Smooth muscle cell (in vitro differentiated cells): ENCODE measurements at regions not wholly inside any gene's neighbourhood (a gene's known extent, or its start where the extent isn't known, plus 50 kb on each side); places are given as distances from the start of the nearest gene placed in this dataset.

Experiments
- DNase-seq: peaks from one replicate; lab custom pipeline; 2025; ENCODE audit not compliant: unreplicated experiment; lab: John Stamatoyannopoulos, UW
- H2AFZ ChIP-seq: fragments of 200-600 bp; sonication (generic); 2 replicates; pipeline ENCODE4 v1.6.0; 2016; ENCODE audit warnings: antibody characterized with exemption, low read depth, mild to moderate bottlenecking
- H3F3A ChIP-seq: fragments of 200-600 bp; sonication (generic); 2 replicates; pipeline ENCODE4 v1.6.0; 2017; ENCODE audit warnings: antibody characterized with exemption, low read depth
- H3K27ac ChIP-seq: fragments of 200-600 bp; sonication (generic); 2 replicates; pipeline ENCODE4 v1.5.1; 2016; ENCODE audit warnings: low read depth, mild to moderate bottlenecking
- H3K27me3 ChIP-seq: fragments of 200-600 bp; sonication (generic); 2 replicates; pipeline ENCODE4 v1.6.1; 2016; ENCODE audit warnings: low read depth, mild to moderate bottlenecking
- H3K36me3 ChIP-seq: fragments of 200-600 bp; sonication (generic); 2 replicates; pipeline ENCODE4 v1.5.1; 2016; ENCODE audit warnings: low read depth
- H3K4me1 ChIP-seq: fragments of 200-600 bp; sonication (generic); 2 replicates; pipeline ENCODE4 v1.5.1; 2016; ENCODE audit warnings: low read depth
- H3K4me2 ChIP-seq: fragments of 200-600 bp; sonication (generic); 2 replicates; pipeline ENCODE4 v1.6.0; 2016; ENCODE audit warnings: mild to moderate bottlenecking
- H3K4me3 ChIP-seq: fragments of 200-600 bp; sonication (generic); 2 replicates; pipeline ENCODE4 v1.5.1; 2016; ENCODE audit warnings: mild to moderate bottlenecking
- H3K79me2 ChIP-seq: fragments of 200-600 bp; sonication (generic); 2 replicates; pipeline ENCODE4 v1.6.0; 2016; ENCODE audit warnings: low read depth, mild to moderate bottlenecking
- H3K9ac ChIP-seq: fragments of 200-600 bp; sonication (generic); 2 replicates; pipeline ENCODE4 v1.6.0; 2016; ENCODE audit warnings: low read depth
- H3K9me3 ChIP-seq: fragments of 200-600 bp; sonication (generic); replicated peaks from 2 replicates; pipeline ENCODE4 v1.5.1; 2016; ENCODE audit warnings: low read depth
- H4K20me1 ChIP-seq: fragments of 200-600 bp; sonication (generic); 2 replicates; pipeline ENCODE4 v1.6.0; 2016; ENCODE audit warnings: low read depth
- WGBS: methylation state at CpG from one replicate; pipeline ENCODE4 v1.1.7; 2016; ENCODE audit warnings: low lambda C conversion rate; 5-methylcytosine and 5-hydroxymethylcytosine counted together
- TF ChIP-seq, protein P1 (sequence below): fragments of 200-600 bp; sonication (generic); IDR thresholded peaks from 2 replicates; pipeline ENCODE4 v1.5.1; 2017; ENCODE audit warnings: borderline replicate concordance, mild to moderate bottlenecking, antibody characterized with exemption; ENCODE audit not compliant: insufficient read depth, poor library complexity, severe bottlenecking

DNA sequence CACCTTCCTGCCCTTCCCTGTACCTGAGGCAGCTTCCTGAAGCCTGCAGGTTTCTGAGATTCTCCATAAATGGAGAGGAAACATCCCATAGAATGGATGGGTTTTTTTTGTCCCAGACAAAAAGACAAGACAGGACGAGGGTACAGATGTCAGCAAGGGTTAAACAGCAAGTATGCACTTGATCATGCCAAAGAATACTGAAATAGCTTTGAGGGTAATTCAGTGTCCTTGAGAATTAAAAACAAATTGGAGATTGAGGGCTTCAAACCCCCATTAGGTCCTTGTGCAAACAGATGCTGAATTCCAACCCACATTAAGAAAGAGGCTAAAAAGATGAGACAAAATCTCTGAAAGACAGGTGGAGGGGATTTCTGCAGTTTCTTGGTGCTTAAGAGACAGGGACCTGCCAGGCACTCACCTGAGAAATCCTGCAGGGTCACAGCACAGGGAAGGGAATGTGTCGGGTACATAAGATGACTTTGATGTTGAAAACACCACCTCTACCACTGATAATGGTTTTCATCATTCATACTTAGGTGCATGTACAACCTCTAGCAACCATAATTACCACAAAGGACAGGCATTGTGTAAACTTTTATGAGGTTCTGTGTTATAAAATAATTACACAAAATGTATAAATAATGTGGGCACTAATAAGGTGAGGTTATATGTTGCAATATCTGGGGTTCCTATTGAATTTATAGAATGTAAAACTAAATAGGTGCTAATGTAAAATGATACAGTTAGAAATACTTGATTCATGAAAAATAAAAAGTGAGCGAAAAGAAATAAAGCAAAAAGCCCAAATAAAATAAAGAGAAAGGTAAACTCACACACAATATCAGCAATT lies 107.1 kb upstream of the TOP3B start:
- Histone ChIP-seq H3K27me3 (peaks cover 72% of the 10 kb centered on the region), H3K9ac (no peak overlapping the region), H3K4me2 (no peak overlapping the region), H2AFZ (no peak overlapping the region), H3K9me3 (no peaks in the 10 kb centered on the region), H3K79me2 (no peaks in the 10 kb centered on the region), H3K4me3 (no peak overlapping the region), H3F3A (no peaks in the 10 kb centered on the region), H3K27ac (no peak overlapping the region), H3K36me3 (no peaks in the 10 kb centered on the region), H4K20me1 (no peaks in the 10 kb centered on the region), H3K4me1 (no peaks in the 10 kb centered on the region)
- TF ChIP-seq, protein P1, sequence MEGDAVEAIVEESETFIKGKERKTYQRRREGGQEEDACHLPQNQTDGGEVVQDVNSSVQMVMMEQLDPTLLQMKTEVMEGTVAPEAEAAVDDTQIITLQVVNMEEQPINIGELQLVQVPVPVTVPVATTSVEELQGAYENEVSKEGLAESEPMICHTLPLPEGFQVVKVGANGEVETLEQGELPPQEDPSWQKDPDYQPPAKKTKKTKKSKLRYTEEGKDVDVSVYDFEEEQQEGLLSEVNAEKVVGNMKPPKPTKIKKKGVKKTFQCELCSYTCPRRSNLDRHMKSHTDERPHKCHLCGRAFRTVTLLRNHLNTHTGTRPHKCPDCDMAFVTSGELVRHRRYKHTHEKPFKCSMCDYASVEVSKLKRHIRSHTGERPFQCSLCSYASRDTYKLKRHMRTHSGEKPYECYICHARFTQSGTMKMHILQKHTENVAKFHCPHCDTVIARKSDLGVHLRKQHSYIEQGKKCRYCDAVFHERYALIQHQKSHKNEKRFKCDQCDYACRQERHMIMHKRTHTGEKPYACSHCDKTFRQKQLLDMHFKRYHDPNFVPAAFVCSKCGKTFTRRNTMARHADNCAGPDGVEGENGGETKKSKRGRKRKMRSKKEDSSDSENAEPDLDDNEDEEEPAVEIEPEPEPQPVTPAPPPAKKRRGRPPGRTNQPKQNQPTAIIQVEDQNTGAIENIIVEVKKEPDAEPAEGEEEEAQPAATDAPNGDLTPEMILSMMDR = no peak
- DNase-seq = no peak
- WGBS = 72% methylated on average over 3 of the region's 3 CpGs

DNA sequence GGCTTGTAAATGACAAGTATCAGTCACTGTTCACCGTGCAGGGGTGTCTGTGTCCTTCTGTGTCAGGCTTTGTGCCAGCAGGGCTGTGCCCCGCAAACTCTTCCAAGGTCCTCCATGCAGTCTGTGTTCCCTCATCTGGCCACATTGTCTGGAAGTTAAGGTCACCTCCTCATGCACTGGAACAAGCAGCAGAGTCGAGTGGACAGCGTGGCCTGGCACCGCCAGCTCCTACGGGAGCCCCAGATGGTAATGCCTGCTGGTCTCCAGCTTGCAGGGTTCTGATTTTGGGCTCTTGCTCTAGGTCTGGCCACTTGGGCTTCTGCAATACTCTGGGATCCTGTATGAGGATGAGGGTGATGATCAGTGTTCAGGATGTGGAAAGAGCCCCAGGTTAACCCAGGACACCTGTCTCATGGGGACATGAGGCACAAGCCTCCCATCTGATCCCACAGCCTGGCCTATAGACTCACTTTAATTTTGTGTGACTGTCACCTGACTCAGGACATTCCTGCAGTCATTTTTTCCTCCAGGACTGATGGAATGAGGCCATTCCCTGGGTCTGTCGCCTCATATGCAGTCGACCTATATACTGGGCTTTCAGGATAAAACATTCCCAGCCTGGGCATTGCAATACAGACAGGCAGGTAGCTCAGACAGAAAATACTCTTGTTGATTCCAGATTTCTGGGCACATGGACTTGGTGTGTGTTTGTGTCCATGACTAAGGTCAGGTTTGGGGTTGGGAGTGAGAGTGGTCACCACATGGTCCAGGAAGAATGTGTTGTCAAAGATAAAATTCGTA lies 106.3 kb upstream of the TOP3B start:
- Histone ChIP-seq H4K20me1 (no peaks in the 10 kb centered on the region), H3K27me3 (peaks cover 72% of the 10 kb centered on the region), H3K36me3 (no peaks in the 10 kb centered on the region), H3K9me3 (no peaks in the 10 kb centered on the region), H3K4me1 (no peaks in the 10 kb centered on the region), H2AFZ (no peak overlapping the region), H3K9ac (no peak overlapping the region), H3K79me2 (no peaks in the 10 kb centered on the region), H3K27ac (no peak overlapping the region), H3K4me2 (no peak overlapping the region), H3K4me3 (no peak overlapping the region), H3F3A (no peaks in the 10 kb centered on the region)
- TF ChIP-seq, protein P1 = no peak
- 77% methylated on average over 9 of the region's 9 CpGs for WGBS
- no peak for DNase-seq

DNA sequence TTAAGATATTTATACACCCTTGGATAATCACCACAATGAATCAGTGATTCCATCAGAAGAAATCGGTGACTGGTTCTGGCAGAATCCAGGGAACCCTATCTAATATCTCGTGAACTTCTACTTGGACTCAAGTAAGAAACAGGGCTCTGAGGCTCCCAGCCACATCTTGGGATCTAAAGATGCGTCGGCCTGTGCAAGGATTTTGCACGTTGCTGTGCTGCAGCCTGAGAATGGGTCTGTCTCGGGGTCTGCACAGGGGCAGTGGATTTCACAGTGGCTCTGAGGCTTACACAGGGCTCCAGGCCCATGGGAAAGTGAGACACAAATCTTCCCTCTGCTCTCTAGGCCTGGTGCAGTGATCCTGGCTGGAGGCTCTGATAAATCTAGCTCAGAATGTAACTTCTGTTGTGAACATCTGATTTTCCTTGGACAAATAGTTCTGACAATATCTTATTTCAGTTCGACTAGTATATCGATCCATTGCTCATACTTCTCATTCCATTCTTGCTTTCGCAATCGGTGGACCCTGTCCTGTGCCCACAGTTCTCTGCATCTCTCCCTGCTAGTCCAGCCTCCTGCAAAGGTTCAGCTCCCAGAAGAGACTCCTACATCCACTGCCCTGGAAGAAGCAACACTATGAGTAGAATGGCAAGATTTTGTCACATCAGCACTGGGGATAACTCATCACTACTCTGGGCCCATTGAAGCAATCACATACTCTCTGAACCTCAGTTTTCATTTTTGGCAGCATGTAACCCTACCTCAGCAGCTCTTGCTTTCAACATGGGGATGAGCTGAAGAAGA lies 105.5 kb upstream of the TOP3B start:
- Histone ChIP-seq H3K27ac (no peak overlapping the region), H3K79me2 (no peaks in the 10 kb centered on the region), H4K20me1 (no peaks in the 10 kb centered on the region), H3K4me2 (no peak overlapping the region), H3K36me3 (no peaks in the 10 kb centered on the region), H3K9ac (no peak overlapping the region), H3K4me1 (no peaks in the 10 kb centered on the region), H3F3A (no peaks in the 10 kb centered on the region), H2AFZ (no peak overlapping the region), H3K4me3 (no peak overlapping the region), H3K27me3 (peaks cover 72% of the 10 kb centered on the region), H3K9me3 (no peaks in the 10 kb centered on the region)
- no peak for DNase-seq
- TF ChIP-seq, protein P1 = no peak
- 93% methylated on average over 10 of the region's 10 CpGs for WGBS
